HG03442 (cell line): ENCODE measurements at regions not wholly inside any gene's neighbourhood (a gene's known extent, or its start where the extent isn't known, plus 50 kb on each side); places are given as distances from the start of the nearest gene placed in this dataset.

Experiments
- ATAC-seq: cut with Tn5 transposase; IDR thresholded peaks from one replicate; pipeline ENCODE4 v1.9.1; 2021; ENCODE audit warnings: mild to moderate bottlenecking, moderate library complexity; ENCODE audit not compliant: unreplicated experiment

DNA sequence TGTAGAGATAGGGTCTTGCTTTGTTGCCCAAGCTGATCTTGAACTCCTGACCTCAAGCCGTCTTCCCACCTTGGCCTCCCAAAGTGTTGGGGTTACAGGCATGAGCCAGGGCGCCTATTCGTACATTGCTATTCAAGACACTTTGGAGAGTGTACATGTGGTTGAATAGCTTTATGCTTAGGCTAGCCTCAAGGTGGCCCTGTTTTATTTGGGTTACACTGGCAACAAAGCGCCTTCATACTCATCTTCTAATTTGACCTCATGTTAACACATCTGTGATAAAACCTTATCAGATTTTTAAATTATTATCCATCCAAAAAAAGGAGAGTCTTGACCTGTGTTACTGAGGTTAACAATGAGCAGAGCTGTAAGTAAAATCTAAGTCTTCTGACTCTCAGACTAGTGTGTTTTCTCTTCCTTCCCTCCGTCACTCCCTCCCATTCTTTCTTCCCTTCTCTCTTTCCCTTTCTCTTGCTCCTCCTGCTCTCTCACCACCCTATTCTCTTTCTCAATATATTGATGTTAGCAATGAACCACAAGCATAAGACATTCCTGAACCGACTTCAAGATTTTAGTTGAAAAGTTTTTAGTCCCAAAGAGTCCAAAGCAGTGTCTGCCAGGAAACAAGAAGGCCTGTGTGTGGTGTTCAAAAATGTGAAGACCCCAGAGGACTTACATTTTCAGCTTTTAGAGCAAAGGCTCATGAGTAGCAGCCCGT is 603.7 kb upstream of the CFAP20DC start:
- ATAC-seq = no peak

DNA sequence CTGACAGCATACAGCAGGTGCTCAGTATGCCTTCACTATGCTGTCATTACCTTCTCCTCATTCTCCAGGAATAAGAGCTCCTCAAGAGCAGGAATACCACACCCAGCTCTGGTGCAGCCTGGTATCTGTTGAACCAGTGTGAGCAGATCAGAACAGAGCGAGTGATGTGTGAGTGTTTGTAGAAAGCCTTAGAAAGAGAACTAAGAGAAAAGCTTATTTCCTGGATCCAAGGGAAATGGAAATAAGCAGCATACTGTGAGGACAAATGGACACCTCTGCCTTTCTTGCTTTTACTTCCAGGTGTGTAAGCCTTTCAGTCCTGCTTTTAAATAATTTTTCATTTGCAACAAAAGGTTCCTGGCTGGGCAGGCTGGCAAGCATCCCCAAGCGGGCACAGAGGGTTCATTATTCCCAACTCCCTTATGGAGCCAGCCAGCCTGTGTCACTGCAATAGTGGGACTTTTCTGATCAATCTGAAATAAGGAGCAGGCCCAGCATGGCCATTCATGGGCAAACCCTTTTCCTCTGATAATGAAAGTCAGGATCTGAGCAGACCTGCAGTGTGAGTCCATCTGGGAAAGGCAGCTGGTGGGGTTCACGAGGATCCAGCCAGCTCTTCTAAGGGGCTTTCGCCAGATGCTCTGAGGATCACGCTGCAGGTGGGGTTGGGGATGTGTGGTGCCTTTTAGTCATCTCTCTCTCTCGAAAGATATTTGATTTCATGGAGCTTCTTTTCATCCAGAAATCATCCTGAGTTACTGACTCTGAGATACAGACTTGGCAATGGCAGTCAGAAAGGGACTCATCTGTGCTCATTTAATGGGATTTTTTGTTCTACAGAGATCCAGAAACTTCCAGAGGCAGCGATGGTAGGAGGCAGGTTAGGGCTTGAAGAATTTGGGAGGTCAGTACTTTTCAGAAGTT is 594.9 kb upstream of the CFAP20DC start:
- no peak for ATAC-seq

DNA sequence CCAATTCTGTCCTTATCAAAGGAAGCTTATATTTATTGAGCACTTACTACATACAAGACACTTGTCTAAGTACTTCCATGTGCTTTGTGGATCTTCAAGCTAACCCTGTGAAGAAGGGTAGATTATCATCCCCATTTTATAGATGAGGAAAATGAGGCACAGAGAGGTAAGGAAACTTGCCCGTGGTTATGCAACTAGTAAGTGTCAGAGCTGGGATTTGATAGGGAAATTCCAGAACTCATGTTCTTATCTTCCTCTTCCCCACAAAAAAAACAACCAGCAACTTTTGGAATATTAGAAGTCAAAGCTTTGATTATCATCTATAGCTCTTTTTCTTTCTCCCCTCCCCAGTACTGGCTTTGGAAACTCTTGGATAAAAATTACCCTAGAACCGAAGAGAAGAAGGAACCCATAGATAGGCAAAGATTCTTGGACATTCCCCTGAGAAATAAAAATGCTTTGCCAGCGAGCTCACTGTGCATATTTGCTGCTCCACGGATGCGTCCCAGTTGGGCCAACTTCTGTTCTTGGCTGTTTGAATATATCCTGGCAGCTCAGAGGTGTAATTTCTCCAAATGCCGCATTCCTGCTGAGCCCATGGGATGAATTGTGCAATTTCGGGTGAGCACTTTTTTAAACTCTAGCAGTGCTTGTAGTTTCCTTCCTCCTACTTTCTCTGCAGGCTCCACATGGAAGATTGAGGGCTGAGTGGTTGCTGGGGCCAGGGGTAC is 591.5 kb upstream of the CFAP20DC start:
- no peak for ATAC-seq

DNA sequence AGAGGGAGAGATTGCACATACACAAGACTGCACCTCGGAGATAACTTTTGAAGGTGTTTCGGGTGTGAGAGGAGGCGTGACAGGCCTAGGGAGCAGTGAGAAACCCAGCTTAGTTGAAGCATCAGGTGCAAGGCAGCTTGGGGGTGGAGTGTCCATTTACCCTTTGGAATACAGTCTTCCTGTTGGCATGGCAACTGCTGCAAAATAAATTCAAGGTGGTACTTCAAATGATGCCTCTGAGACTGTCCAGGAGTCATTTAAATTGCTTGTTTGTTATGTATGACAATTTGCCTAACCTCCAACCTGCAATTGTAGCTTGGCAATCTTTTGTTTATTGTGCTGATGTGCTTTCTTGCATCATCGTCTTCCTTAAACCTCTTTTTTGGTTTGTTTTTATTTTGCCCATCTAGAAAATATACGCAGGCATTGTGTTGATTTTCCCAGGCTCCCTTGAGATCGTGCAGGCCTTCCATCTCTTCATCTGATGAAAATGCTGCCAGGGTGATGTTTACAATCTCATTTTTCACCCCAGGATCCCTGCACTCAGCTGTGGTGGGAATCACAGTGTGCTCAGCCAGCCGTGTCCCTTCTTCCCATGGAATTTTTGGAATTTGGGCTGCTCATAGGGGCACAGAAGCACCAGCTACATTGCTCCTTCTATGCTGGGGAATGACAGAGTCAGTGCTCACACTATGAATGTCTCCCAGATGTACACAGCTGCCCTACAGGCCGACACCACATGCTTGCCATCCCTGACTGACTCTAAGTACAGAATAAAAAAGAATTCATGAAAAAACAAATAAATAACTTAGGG is 583.1 kb upstream of the CFAP20DC start:
- no peak for ATAC-seq

DNA sequence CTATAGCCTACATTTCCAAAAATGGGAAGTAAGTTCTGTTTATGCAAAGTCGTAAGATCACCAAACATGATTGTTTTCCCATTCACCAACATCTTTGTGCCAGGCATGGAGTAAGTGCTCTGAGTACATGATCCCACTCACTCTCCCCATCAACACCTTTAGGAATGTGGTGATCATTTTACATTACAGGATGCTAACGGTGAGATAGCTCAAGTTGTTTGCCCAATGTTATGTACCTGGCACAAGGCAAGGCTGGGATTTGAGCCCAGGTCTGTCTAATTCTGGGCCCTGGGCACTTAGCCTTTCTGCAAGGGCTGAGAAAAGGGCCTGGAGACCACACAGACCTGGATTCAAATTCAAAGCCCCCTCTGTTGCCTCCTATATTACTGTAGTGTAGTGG is 581.7 kb upstream of the CFAP20DC start:
- no peak for ATAC-seq

DNA sequence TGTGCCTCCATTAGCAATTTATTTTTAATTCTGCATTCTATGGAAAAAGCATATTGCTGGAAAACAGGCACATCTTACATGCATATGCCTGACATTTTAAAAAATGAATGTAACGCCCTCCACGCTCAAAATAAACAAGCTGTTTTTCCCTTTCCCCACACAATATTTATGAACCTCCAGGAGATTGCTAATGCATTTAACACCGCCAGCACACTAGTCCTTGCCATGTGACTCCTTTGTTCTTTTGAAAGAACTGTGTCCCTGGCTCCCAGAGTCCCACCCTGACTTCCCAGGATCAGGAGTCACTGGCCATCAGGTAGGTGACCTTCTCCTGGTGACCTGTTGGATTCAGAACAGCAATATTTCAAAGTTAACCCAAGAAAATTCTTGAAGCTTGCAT is 571.2 kb upstream of the CFAP20DC start:
- no peak for ATAC-seq

DNA sequence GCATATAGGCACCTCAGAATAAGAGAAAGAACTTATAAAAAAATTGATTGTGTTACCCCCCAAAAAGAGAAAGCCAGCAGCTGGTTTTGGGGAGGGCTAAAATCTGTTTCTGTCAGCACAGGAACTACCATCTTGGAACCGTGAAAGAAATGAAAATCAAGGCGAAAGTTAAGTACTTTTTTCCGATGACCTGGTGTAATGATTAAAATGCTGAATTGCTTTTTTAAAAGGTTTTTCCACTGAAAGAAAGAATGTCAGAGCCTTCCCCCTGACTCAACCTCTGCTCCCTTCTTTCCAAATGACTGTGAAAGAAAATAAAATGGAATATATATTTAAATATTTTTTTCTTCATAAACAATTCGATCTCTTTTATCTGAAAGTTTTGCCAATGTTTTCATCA is 570.5 kb upstream of the CFAP20DC start:
- ATAC-seq = no peak

DNA sequence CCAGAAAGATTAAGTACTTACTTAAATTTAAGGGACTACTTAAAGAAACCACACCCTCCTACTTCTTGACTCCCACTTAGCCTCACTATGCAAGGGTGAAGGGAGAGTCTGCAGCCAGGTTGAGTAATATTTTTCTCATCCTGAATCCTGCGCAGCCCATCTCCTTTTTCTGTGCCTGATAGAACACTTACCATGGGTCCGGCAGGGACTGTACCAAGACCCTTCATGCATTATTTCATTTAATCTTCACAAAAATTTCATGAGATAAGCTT is 562.6 kb upstream of the CFAP20DC start:
- no peak for ATAC-seq

DNA sequence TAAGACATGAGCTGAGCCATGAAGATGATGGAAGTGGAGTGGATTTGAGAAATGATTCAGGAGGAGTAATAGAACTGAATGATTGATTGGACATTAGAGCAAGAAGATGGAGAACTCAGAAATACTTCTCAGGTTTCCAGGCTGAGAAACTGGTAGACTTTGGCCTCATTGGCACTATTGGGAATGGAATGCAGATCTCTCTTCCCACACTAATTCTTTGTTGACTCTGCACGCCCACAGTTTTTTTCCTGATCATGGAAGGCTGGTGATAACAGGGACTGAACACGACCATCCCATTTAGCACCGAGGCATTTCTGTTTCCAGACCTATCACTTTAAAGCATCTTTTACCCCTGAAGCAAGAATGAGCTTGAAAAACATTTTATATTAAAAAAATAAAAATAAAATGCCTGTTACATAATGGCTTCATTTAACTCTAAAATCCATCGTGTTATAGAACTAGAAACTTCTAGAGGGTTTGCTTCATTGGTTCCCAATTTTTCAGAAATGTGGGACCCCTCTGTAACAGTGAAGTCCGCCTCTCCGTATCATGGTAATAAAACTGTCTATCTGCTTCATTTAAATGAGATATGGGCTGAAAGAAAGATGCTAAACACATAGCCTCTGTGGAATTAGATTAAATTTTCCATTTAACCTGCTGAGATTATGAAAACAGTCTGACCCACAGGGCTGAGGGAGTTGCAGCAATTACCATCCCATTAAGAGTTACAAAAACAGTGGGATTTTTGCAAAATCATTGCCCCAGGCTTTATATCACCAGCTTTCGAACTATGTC is 562.0 kb upstream of the CFAP20DC start:
- ATAC-seq = no peak

DNA sequence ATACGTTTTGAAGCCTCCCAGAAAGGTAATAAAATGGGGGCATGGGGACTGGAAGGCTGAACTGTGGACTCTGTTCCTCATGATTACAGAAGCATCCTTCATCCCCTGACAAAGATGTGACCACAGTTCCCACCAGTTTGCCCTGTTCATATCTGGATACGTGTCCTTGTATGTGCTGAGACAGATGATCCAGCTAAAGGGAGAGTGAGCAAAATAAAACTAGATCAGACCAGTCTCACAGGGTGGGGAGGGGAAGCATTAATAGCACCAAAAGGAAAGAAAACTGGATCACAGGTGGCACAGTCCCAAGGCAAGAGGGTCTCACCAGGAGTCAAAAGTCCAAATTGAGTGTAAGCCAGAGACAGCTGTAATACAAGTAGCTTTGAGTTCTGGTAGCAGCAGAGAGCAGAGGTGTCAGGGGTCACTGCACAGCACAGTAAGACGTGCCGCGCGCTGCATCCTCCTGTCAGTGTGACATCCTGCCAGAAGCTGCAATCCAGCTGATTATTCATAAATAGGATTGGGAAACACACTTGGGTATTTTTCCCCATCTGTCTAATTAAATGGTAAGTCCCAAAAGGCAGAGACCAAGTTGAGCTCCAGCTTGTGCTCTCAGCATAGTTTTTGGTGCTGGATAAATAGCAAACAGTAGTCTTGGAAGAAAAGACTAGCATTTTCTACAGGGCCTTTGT is 560.0 kb upstream of the CFAP20DC start:
- no peak for ATAC-seq

DNA sequence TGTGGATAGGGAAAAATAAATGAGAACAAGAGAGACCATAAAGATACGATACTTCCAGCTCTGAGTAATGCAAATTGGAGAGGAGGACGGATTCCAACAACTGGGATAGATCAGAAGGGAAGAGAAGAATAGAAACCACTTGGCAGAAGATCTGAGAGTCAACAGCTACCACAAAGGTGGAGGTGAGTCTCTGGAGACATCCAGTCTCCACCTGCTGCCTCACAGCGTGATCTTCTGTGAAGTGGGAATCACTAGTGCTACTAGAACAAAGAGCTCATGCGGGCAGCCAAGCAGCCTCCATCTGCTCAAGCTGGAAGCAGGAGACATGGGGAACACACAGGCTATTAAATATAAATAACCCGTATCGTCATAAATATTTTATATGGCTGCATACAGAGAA is 558.5 kb upstream of the CFAP20DC start:
- ATAC-seq = no peak

DNA sequence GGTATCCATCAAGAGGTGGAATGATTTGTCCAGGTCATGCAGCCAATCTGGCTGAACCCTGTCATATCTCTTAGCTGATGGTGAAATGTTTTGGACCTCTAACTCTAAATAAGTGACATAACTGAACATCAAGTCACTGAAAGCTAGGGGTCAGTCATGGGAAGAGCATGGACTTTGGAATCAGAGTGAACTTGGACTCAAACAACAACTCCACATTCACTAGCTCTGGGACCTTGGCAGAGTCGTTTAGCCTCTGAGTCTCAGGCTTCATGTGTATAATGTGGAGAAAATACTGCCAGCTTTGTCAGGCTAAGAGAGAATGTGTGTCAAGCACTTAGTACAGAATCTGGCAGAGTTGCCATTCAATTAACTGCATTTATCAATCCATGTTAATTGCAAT is 557.8 kb upstream of the CFAP20DC start:
- no peak for ATAC-seq

DNA sequence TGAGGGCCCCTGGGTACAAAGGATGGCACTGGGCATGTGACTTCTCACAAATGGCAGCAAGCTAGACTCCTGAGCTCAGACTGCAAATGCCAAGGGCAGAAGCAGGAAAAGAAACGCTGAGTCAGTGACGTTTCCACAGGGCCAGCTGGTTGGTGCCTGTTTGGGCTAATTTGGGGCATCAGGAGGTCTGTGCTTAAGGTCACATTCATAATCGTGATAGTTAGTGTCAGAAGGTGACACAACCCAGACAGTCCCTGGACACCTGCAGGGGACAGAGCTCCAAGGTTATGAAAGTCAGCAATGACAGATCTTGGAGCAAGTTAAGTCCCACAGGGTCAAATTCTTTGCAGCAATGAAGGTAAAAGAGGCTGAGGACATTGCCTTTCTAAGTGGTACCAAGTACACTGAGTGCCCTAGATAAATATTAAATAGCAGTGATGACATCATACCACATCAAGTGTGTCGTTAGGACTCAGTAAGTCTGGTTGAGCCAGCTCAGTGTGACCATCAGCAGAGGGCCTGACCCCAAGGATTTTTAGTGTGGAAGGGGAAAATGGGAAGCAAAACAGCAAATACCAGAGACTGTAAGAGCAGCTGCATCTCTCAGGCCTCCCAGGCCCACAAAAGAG is 556.9 kb upstream of the CFAP20DC start:
- no peak for ATAC-seq

DNA sequence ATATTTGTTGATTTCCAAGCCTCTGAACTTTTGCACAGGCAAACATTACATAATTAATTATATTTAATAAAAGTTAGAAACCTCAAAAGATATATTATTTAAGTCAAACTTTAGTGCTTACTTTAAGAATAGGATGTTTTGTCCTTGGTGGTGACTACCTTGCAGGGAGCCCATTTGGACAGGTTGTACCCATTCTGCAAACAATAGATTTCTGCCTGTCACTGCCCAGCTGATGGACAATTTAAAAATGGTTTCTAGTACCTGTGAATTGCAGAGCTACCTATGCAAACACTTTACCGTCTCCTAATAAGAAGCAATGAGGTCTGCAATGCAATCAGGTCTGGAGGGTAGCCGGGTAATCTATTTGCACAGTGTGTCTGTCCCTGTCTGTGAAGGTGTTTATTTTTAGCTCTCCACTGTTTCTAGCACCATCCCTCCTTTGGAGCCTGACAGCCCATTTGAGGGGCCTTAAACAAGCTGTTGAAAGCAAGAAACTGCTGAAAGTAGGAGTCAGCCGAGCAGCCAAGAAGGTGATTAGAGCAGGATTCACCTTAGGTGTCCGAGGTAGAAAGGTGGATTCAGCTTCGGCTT is 556.2 kb upstream of the CFAP20DC start:
- no peak for ATAC-seq

DNA sequence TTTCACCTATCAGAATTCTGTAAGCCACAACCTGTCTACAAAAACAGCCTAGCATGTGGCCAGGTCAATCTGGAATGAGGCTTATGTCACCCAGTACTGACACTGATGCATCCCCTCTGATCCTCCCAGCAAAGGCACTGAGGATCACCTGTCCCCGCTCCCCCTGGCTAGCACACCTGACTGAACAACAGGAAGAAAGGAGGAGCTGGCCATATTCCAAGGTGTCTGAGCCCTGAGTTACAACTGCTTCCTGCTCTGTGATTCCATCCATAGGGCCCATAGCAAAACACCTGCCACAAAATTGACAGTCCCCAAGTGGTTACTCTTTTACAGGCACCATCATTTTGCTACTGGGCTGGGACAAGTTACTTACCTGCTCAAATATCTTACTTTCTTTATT is 555.5 kb upstream of the CFAP20DC start:
- ATAC-seq = no peak

DNA sequence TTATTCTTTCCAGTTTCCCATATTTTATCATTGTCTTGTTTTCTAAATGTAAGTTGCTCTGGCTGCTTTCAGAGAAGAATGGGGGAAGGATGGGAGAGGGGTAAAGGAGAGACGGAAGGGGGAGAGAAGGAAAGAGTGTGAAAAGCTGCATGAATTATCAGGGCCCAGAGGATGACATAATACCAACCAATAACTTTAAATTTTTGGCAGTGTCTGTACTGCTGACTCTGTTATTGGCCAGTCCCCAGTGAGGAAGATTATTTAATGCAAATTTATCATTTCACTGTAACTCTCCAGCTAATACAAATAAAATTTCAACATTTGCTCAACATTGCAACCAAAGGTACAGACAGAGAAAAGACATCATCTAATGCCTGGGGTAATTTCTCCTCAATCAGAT is 551.7 kb upstream of the CFAP20DC start:
- ATAC-seq = no peak

DNA sequence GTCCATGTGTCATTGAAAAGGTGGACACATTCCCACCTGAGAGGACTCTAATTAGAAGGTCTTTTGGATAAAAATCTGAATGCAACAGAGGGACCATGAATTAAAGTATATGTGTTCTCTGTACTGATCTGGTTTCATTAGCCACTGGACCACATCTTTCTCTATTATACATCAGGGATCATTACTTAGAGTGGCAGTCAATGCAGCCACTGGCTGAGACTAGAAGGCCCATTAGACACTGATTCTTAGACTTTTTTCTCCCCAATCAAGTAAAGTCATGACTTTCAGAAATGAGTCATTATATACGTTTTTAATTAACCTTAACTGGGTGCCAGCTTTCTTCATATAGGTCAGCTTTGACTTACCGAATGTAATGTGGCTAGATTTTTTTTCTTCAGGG is 550.8 kb upstream of the CFAP20DC start:
- no peak for ATAC-seq

DNA sequence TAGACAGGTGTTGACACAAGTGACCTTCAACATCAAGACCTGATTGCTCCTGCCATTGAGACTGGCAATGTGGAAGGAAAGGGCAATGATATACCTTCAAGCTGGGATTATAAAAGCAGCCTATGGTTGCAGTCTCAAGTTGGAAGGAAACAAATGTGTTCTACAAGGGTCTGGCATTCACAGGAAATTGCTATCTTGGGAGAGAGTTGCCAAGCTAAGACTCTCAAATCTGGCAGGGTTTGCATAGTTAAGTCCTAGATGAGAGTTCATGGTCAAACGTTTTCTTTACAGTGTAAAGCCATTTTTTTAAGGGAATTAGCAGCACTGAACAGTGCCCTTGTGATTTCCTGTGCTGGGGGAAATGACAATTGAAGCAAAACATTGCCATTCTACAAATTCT is 546.9 kb upstream of the CFAP20DC start:
- ATAC-seq = no peak

DNA sequence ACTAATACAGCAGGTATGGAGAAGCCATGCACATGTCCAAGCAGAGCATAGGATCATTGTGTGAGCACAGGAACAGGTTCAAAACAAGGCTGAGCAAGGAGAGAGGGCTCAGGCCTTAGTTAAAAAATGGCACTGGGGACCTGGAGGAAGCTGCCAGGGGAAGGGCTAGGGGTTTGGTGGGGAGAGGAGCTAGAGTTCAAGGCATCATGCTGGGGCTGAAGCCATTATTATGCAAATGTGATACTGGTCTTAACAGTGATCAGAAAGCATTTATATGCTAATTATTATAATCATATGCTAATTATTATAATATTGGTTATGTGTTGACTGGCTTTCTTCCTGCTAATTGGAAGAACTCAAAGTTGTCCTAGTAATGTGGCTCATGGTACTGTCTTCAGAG is 546.0 kb upstream of the CFAP20DC start:
- ATAC-seq = no peak
